ENCODE measurements at regions not wholly inside any gene's neighbourhood (a gene's known extent, or its start where the extent isn't known, plus 50 kb on each side); places are given as distances from the start of the nearest gene placed in this dataset.

DNA sequence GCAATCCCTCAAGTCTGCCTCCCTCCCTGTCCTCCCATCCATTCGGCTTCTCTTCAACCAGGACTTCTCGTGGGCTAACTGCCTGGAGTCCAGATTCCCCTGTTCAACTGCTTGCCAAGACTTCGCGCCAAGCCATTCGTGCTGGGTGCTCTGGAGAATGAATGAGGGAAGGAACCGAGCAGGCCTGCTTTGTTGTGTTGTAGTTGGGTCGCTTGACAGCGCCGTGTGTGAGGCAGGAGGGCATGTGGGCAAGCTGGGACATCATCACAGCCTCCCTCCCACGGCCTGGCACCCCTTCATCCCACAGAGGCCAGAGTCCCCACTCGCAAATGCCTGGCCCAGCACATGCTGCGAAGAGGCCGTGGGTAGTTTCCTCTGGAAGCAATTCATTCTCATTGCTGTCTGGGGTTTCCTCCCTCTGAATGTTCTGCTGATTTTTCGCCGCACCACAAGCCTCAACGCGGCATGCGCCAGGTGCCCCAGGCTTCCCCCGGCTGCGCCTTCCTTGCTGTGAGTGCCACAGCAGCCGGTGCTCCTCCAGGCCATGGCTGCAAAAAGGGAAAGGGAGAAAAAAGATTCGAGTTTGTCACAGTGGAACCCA lies 336.0 kb downstream of the QKI start:
- no peak overlapping the region for H3K27ac ChIP-seq (ENCODE audit: extremely low read length, insufficient read depth, low read length)
- H2AFZ ChIP-seq (ENCODE audit: low read length): no peak overlapping the region
- FAIRE-seq (no peak), ATAC-seq (no peak), DNase-seq (ENCODE audit: low spot score) (no peak)
- H3K9ac ChIP-seq (ENCODE audit: insufficient read depth, low read depth, low read length): no peak overlapping the region
- H3K4me1 ChIP-seq (ENCODE audit: insufficient read depth, low read length): no peaks in the 10 kb centered on the region
- no TSS peak for BruUV-seq (replicated peaks)
- H3K36me3 ChIP-seq (replicated peaks in 1 of 2; ENCODE audit: control insufficient read depth in 1 of 2, insufficient read depth in 2 of 2, low read length in 2 of 2): no peaks in the 10 kb centered on the region
- intact Hi-C loops (cut with micrococcal nuclease; ENCODE audit: unreplicated experiment) (no loop called here), in situ Hi-C loops (cut with HindIII; ENCODE audit: extremely low pct_ligation_motif_present, low pct_unique_long_range_greater_than_20kb) (no loop called here)
- no peaks in the 10 kb centered on the region for H3K9me3 ChIP-seq (ENCODE audit: low read length)
- CTCF ChIA-PET (ENCODE audit: low intra/inter-chr PET ratio, low total read pairs): no interaction called here
- no peak overlapping the region for H3K4me2 ChIP-seq (ENCODE audit: low read depth, low read length)
- no peaks in the 10 kb centered on the region for H3K79me2 ChIP-seq (ENCODE audit: insufficient read depth, low read length)
- H4K20me1 ChIP-seq (ENCODE audit: insufficient read depth, low read length): no peaks in the 10 kb centered on the region
- H3K27me3 ChIP-seq (ENCODE audit: control insufficient read depth in 1 of 2, insufficient read depth in 2 of 2, low read length in 2 of 2): peaks cover 3 to 10% of the 10 kb centered on the region in 2 experiments; a peak in 2 of 5 replicates
- no peak overlapping the region for H3K4me3 ChIP-seq (replicated peaks in 1 of 3; ENCODE audit: insufficient read depth in 1 of 3, low read depth in 2 of 3, low read length in 3 of 3)
- 46% methylated on average over 22 of the region's 22 CpGs for WGBS (ENCODE audit: low lambda C conversion rate)
- POLR2A ChIA-PET: no interaction called here
- no peak for TF ChIP-seq ZNF775 (CRISPR knock-in tag; IDR thresholded peaks at IDR 0.05; ENCODE audit: borderline replicate concordance)
- no peak for TF ChIP-seq TP53 (CRISPR knock-in tag; conservative IDR thresholded peaks at IDR 0.05)
- TF ChIP-seq ZNF562 (CRISPR knock-in tag; IDR thresholded peaks at IDR 0.05; ENCODE audit: borderline replicate concordance): no peak
- no peak for TF ChIP-seq DPF2 (CRISPR knock-in tag; IDR thresholded peaks at IDR 0.05; ENCODE audit: borderline replicate concordance, low read depth)
- TF ChIP-seq, protein P1, sequence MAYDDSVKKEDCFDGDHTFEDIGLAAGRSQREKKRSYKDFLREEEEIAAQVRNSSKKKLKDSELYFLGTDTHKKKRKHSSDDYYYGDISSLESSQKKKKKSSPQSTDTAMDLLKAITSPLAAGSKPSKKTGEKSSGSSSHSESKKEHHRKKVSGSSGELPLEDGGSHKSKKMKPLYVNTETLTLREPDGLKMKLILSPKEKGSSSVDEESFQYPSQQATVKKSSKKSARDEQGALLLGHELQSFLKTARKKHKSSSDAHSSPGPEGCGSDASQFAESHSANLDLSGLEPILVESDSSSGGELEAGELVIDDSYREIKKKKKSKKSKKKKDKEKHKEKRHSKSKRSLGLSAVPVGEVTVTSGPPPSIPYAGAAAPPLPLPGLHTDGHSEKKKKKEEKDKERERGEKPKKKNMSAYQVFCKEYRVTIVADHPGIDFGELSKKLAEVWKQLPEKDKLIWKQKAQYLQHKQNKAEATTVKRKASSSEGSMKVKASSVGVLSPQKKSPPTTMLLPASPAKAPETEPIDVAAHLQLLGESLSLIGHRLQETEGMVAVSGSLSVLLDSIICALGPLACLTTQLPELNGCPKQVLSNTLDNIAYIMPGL (CRISPR knock-in tag; IDR thresholded peaks at IDR 0.05; ENCODE audit: borderline replicate concordance in 1 of 2, low read depth in 1 of 2): no peak
- no peak for TF ChIP-seq ZNF773 (CRISPR knock-in tag; IDR thresholded peaks at IDR 0.05; ENCODE audit: borderline replicate concordance)
- TF ChIP-seq, protein P2, sequence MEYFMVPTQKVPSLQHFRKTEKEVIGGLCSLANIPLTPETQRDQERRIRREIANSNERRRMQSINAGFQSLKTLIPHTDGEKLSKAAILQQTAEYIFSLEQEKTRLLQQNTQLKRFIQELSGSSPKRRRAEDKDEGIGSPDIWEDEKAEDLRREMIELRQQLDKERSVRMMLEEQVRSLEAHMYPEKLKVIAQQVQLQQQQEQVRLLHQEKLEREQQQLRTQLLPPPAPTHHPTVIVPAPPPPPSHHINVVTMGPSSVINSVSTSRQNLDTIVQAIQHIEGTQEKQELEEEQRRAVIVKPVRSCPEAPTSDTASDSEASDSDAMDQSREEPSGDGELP (IDR thresholded peaks at IDR 0.05; ENCODE audit: borderline replicate concordance, low read depth): no peak
- TF ChIP-seq, protein P3, sequence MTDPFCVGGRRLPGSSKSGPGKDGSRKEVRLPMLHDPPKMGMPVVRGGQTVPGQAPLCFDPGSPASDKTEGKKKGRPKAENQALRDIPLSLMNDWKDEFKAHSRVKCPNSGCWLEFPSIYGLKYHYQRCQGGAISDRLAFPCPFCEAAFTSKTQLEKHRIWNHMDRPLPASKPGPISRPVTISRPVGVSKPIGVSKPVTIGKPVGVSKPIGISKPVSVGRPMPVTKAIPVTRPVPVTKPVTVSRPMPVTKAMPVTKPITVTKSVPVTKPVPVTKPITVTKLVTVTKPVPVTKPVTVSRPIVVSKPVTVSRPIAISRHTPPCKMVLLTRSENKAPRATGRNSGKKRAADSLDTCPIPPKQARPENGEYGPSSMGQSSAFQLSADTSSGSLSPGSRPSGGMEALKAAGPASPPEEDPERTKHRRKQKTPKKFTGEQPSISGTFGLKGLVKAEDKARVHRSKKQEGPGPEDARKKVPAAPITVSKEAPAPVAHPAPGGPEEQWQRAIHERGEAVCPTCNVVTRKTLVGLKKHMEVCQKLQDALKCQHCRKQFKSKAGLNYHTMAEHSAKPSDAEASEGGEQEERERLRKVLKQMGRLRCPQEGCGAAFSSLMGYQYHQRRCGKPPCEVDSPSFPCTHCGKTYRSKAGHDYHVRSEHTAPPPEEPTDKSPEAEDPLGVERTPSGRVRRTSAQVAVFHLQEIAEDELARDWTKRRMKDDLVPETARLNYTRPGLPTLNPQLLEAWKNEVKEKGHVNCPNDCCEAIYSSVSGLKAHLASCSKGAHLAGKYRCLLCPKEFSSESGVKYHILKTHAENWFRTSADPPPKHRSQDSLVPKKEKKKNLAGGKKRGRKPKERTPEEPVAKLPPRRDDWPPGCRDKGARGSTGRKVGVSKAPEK (CRISPR knock-in tag; IDR thresholded peaks at IDR 0.05; ENCODE audit: borderline replicate concordance): no peak
- no peak for TF ChIP-seq NR2F2 (IDR thresholded peaks at IDR 0.05; ENCODE audit: borderline replicate concordance, low read depth)
- no peak for TF ChIP-seq ZNF205 (CRISPR knock-in tag; IDR thresholded peaks at IDR 0.05)
- no peak for TF ChIP-seq ZNF776 (CRISPR knock-in tag; IDR thresholded peaks at IDR 0.05)
- TF ChIP-seq TBP (CRISPR knock-in tag; IDR thresholded peaks at IDR 0.05): no peak
- TF ChIP-seq SNAI1 (CRISPR knock-in tag; IDR thresholded peaks at IDR 0.05; ENCODE audit: borderline replicate concordance): no peak
- no peak for TF ChIP-seq ZNF34 (CRISPR knock-in tag; IDR thresholded peaks at IDR 0.05; ENCODE audit: borderline replicate concordance)
- no peak for TF ChIP-seq PCBP1 (IDR thresholded peaks at IDR 0.05; ENCODE audit: borderline replicate concordance, low read depth, low read length)
- no peak for TF ChIP-seq ARNT2 (CRISPR knock-in tag; IDR thresholded peaks at IDR 0.05; ENCODE audit: low read depth)
- no peak for TF ChIP-seq ATAD3A (CRISPR knock-in tag; IDR thresholded peaks at IDR 0.05)
- TF ChIP-seq, protein P4, sequence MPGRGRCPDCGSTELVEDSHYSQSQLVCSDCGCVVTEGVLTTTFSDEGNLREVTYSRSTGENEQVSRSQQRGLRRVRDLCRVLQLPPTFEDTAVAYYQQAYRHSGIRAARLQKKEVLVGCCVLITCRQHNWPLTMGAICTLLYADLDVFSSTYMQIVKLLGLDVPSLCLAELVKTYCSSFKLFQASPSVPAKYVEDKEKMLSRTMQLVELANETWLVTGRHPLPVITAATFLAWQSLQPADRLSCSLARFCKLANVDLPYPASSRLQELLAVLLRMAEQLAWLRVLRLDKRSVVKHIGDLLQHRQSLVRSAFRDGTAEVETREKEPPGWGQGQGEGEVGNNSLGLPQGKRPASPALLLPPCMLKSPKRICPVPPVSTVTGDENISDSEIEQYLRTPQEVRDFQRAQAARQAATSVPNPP (CRISPR knock-in tag; IDR thresholded peaks at IDR 0.05): no peak

Data from HepG2 (cell line).